Astrocyte of the spinal cord (primary cell): ENCODE measurements at regions not wholly inside any gene's neighbourhood (a gene's known extent, or its start where the extent isn't known, plus 50 kb on each side); places are given as distances from the start of the nearest gene placed in this dataset.

ENCODE experiments used
- DNase-seq: peaks from one replicate; pipeline ENCODE4 v3.0.0; 2011; ENCODE audit warnings: low read depth, low spot score
- H3K4me3 ChIP-seq: 2 replicates; pipeline ENCODE4 v1.5.1; 2011; ENCODE audit warnings: low read depth, mild to moderate bottlenecking, low read length, moderate library complexity
- in situ Hi-C: cut with HindIII; loops from 2 replicates; pipeline ENCODE4 v1.10.0; 2017; ENCODE audit warnings: low sequenced_read_pairs
- TF ChIP-seq, protein P1 (sequence below): IDR thresholded peaks from 2 replicates; pipeline ENCODE4 v1.5.1; 2012; ENCODE audit warnings: low read depth, mild to moderate bottlenecking, low read length, inconsistent platforms

DNA sequence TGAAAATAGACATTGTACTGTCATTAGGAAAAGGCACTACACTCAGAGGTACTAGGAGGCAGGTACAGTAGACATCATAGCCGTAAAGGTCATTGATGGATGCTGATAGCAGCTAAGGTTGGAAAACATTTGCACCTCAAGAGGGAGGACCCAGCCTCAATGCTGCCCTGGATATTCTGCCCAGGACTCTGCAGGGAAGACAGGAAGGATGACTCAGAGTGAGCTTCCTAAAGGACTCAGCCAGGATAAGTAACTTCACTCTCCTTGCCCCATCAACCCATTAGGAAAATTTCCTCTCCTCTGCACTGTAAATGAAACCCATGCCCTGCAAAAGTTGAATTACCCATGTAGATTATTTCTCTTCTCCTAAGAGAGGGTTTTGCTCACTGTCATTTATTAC, 617.9 kb upstream of the MKI67 start:
- in situ Hi-C loops: no loop called here
- no peak for DNase-seq
- TF ChIP-seq, protein P1, sequence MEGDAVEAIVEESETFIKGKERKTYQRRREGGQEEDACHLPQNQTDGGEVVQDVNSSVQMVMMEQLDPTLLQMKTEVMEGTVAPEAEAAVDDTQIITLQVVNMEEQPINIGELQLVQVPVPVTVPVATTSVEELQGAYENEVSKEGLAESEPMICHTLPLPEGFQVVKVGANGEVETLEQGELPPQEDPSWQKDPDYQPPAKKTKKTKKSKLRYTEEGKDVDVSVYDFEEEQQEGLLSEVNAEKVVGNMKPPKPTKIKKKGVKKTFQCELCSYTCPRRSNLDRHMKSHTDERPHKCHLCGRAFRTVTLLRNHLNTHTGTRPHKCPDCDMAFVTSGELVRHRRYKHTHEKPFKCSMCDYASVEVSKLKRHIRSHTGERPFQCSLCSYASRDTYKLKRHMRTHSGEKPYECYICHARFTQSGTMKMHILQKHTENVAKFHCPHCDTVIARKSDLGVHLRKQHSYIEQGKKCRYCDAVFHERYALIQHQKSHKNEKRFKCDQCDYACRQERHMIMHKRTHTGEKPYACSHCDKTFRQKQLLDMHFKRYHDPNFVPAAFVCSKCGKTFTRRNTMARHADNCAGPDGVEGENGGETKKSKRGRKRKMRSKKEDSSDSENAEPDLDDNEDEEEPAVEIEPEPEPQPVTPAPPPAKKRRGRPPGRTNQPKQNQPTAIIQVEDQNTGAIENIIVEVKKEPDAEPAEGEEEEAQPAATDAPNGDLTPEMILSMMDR: no peak
- no peak overlapping the region for H3K4me3 ChIP-seq

DNA sequence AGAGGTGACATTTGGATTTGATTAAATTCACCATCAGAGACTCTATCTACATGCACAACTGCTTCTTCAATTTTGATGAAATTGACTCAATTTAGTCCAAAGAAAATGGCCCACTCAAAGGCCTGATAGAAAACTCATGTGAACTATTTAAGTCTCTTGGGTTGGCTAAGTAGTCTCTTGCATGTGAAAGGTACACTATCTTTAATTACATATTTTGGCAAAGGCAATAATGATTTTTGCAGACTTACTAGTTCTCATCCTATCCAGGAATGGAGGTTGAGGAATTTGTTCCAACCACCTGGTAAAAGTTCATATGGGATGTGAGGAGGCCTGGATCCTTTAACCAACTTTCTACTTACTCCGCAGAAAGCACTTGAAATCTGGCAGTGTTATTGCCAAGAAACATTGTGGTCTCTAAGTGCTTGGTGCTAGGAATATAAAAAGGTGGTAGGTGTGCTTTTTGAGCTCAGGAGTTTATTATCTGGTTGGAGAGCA, 618.6 kb upstream of the MKI67 start:
- in situ Hi-C loops: no loop called here
- no peak for DNase-seq
- H3K4me3 ChIP-seq: no peak overlapping the region
- TF ChIP-seq, protein P1: no peak

DNA sequence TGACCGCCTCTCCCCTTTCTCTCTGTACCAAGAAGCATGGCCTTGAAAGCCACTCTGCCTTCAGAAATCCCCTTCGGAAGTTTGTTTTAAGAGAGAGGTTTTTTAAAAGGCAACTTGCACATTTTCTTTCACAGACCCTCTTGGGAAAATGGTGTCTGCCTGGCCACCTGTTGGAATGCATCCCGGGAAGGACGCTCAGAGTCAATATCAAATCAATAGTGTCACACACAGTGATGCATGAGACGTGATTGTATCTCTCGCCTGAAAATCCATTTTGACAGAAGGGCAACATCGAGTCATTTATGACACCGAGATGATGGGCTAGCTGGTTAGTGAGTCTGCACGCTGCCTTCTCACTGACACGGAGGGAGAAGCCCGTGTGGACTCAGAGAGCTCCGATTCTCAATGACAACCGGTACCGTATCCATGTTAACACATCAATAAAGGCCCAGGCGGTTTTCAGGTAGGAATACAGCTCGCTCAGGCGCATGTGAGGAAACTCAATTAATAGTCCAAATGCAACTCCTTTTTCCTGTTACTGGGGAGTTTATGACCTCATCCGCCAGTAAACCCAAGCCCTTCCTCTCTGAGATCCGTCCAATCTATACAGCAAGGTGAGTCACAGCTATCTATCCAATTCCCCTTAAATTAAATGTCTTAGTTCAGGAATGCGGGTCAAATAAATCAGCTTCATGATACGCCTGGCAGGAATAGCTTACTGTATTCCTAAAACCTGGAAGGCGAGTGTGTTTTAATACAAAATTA, 621.5 kb upstream of the MKI67 start:
- in situ Hi-C loops: no loop called here

DNA sequence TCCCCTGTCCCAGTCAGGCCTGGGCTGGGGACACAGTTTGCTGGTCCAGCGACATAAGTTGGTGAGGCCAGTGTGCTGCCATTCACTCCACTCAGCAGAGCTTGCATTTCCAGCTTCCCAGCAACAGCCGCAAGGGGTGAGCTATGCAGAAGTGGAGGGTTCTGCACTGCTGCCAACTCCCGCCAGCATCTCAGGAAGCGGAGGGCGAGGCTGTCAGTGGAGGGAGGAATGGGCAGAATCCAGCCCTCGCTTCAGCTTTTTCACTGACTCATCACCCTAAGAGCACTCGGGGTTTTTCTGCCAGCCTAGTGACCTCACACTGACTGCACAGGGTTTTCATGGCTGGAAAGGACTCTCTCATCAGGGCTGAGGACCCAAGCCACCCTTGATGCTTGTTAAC, 625.1 kb upstream of the MKI67 start:
- no peak for DNase-seq
- no peak overlapping the region for H3K4me3 ChIP-seq
- in situ Hi-C loops: no loop called here
- TF ChIP-seq, protein P1: no peak

More for the DNA sequence above, 621.5 kb upstream of the MKI67 start:
- H3K4me3 ChIP-seq: no peak overlapping the region
- TF ChIP-seq, protein P1: no peak
- no peak for DNase-seq

DNA sequence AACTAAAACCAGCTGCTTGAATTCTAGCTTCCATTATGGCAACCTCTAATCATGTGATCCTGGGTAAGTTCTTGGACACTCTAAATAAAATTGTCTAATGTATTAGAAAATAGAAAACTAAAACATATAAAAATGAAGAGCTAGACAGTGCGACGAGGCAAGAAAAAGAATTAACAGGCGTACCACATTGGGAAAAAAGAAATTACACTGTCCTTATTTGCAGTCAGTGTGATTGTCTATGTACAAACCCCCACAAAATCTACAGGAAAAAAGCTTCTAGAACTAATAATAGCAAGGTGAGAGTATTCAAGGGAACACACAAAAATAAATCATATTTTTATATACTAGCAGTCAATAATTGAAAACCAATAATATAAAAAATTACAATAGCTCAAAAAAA, 625.6 kb upstream of the MKI67 start:
- no peak for DNase-seq
- H3K4me3 ChIP-seq: no peak overlapping the region
- in situ Hi-C loops: no loop called here
- TF ChIP-seq, protein P1: no peak

DNA sequence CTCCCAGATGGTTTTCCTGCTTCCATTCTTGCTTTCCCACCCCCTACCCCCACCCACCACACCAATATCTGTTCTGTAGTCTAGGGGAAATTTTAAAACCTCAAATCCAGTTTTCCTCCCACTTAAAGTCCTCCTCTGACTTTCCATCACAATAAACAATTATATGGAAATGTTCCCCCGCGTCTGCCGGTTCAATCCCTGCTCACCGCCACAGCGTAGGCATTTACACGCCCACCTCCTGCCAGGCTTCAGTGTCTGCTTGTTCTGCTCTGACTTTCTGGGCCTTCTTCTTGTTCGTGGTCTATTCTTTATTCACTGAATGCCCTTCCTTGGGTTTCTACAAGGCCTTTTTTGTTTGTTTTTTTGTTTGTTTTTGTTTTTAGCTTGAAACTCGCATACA, 633.0 kb upstream of the MKI67 start:
- in situ Hi-C loops: no loop called here
- no peak for DNase-seq
- TF ChIP-seq, protein P1: no peak
- no peak overlapping the region for H3K4me3 ChIP-seq
